ENCODE measurements at regions not wholly inside any gene's neighbourhood (a gene's known extent, or its start where the extent isn't known, plus 50 kb on each side); places are given as distances from the start of the nearest gene placed in this dataset.

DNA sequence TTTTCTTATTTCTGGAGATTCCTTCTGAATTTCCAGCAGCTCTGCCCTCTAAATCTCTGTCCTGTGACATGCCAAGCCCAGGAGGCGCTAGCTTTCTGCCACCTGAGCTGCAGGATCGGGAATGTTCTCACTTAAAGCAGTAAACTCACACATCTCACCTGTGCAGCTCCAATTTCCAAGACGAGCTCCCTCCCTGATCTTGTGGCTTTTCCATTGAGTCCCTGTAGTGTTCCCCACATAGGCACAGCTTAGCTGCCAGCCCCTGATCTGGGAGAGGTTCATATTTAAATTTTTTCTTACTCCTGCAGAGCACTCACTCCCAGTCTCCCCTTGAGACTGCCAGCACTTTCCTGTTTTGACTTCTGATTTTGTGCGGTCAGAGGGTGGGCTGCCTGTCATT, 479.3 kb downstream of the GLRX3 start:
- no peak for TF ChIP-seq CTCF (optimal IDR thresholded peaks at IDR 0.05 in 1 of 3, IDR thresholded peaks at IDR 0.05 in 1 of 3, conservative IDR thresholded peaks at IDR 0.05 in 1 of 3; ENCODE audit: extremely low read depth in 1 of 3, insufficient read depth in 2 of 3, low read length in 3 of 3)
- no peak for TF ChIP-seq EZH2 (IDR thresholded peaks at IDR 0.05; ENCODE audit: low read length)
